Spleen (tissue), 11 donors: ENCODE measurements at regions not wholly inside any gene's neighbourhood (a gene's known extent, or its start where the extent isn't known, plus 50 kb on each side); places are given as distances from the start of the nearest gene placed in this dataset.
"Not testable (repeated sequence)": the region's sequence is repeated elsewhere in the genome, so short reads cannot be mapped to it uniquely, and the experiment has no call there.

ENCODE experiments used
- DNase-seq: peaks from one replicate; pipeline ENCODE4 v3.0.0-alpha.2; 2020
- H3K27ac ChIP-seq, 8 donors: fragments of 200-600 bp; sonication (generic) in 7 of 8; 1 replicate in 4 of 8; 2 replicates in 4 of 8; pipeline versions ENCODE4 v1.5.0 to v1.8.0; 2016 to 2021; ENCODE audit warnings: inconsistent platforms in 4 of 8, mild to moderate bottlenecking in 4 of 8, moderate library complexity in 1 of 8
- H3K27me3 ChIP-seq, 7 donors: fragments of 200-600 bp; sonication (generic) in 6 of 7; replicated peaks in 1 of 7; 1 replicate in 4 of 7; 2 replicates in 3 of 7; pipeline versions ENCODE4 v1.5.0 to v1.8.0; 2016 to 2021; ENCODE audit warnings: inconsistent platforms in 3 of 7, mild to moderate bottlenecking in 1 of 7
- H3K36me3 ChIP-seq, 6 donors: fragments of 200-600 bp; sonication (generic) in 5 of 6; 1 replicate in 4 of 6; 2 replicates in 2 of 6; pipeline versions ENCODE4 v1.5.0 to v1.8.0; 2016 to 2021; ENCODE audit warnings: inconsistent platforms in 2 of 6
- H3K4me1 ChIP-seq, 6 donors: fragments of 200-600 bp; sonication (generic) in 5 of 6; 1 replicate in 3 of 6; 2 replicates in 3 of 6; pipeline versions ENCODE4 v1.5.0 to v1.8.0; 2016 to 2021; ENCODE audit warnings: inconsistent platforms in 3 of 6
- H3K4me3 ChIP-seq, 8 donors: fragments of 200-600 bp; sonication (generic) in 7 of 8; 1 replicate in 4 of 8; 2 replicates in 4 of 8; pipeline versions ENCODE4 v1.5.0 to v1.8.0; 2016 to 2021; ENCODE audit warnings: inconsistent platforms in 4 of 8, mild to moderate bottlenecking in 4 of 8, moderate library complexity in 2 of 8
- H3K9me3 ChIP-seq, 8 donors: fragments of 200-600 bp; sonication (generic) in 7 of 8; 1 replicate in 4 of 8; 2 replicates in 4 of 8; pipeline versions ENCODE4 v1.5.0 to v1.8.0; 2016 to 2021; ENCODE audit warnings: inconsistent platforms in 4 of 8
- CTCF ChIP-seq, 11 experiments: fragments of 200-600 bp in 7 of 11; fragments of 450-650 bp in 4 of 11; sonication (generic) in 4 of 11; IDR thresholded peaks in 8 of 11; conservative IDR thresholded peaks in 3 of 11; 1 replicate in 7 of 11; 2 replicates in 4 of 11; pipeline versions ENCODE4 v1.4.0 to v1.8.0; 2016 to 2021; ENCODE audit warnings: antibody characterized with exemption in 11 of 11, inconsistent platforms in 4 of 11, mild to moderate bottlenecking in 1 of 11
- POLR2A ChIP-seq, 3 donors: fragments of 450-650 bp; IDR thresholded peaks; one replicate each; pipeline ENCODE4 v1.5.1; 2017; ENCODE audit warnings: antibody characterized with exemption in 3 of 3, mild to moderate bottlenecking in 1 of 3
- POLR2AphosphoS5 ChIP-seq, 3 donors: sonication (generic); formaldehyde crosslinking; IDR thresholded peaks; one replicate each; pipeline ENCODE4 v1.5.1; 2017; ENCODE audit warnings: antibody characterized with exemption in 3 of 3
- WGBS, 5 donors: extraction: QIAGEN DNeasy Blood & Tissue Kit in 3 of 5; methylation state at CpG; one replicate each; pipeline versions ENCODE4 v1.1.5 to v1.1.7; 2013 to 2018; 5-methylcytosine and 5-hydroxymethylcytosine counted together
- intact Hi-C: fragments of 100-400 bp; cut with DNase I; formaldehyde crosslinking; loops from one replicate; pipeline ENCODE4 v1.15.0; 2023; ENCODE audit warnings: low total_unique reads
- donor health status: healthy with polysubstance abuse.
- donor health status: DM: no; HTN: no; CAD: no; lungs with moderate emphysema.
- donor health status: DM: no; HTN: no; CAD: no.
- donor health status: Bipolar disorder and iron deficiency.
- donor health status: healthy.
- donor health status: DM: no; HTN: no; CAD: no.
- donor health status: DM: yes; HTN: yes; CAD: no.

DNA sequence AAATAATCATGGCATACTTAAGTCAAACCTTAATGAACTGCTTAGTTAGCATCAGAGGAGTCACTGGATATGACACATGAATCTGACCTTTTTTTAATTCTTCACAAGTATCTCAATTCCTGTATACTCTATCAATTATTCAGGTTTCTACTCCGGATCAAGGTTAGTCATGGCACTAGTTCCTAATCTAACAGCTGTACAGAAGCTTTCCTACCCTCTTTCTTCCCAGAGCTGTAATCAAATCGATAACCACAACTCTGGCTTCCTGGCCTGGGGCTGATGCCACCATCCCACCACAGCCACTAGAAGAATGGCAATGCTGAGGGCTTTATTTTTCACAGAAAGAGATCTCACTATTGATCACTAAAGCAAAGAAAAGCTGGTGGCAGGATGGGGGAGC lies 718.5 kb downstream of the SMARCA1 start:
- H3K9me3 ChIP-seq, result peaks cover 0 to 20% (median 7%) of the 10 kb centered on the region in 8 donors
- no peak for DNase-seq
- H3K4me3 ChIP-seq, result no peak overlapping the region
- H3K4me1 ChIP-seq, result no peaks in the 10 kb centered on the region
- intact Hi-C loops, result no loop called here
- H3K27me3 ChIP-seq, result no peaks in the 10 kb centered on the region
- no peaks in the 10 kb centered on the region for H3K36me3 ChIP-seq
- WGBS, 5 donors, result 62 to 94% (median 79%) methylated on average over 2 of the region's 2 CpGs
- no peak overlapping the region for H3K27ac ChIP-seq
- no peak for TF ChIP-seq CTCF (IDR thresholded peaks at IDR 0.05 in 8 of 11, conservative IDR thresholded peaks at IDR 0.05 in 3 of 11)
- TF ChIP-seq POLR2AphosphoS5 (IDR thresholded peaks at IDR 0.05), result no peak
- no peak for TF ChIP-seq POLR2A (IDR thresholded peaks at IDR 0.05)

DNA sequence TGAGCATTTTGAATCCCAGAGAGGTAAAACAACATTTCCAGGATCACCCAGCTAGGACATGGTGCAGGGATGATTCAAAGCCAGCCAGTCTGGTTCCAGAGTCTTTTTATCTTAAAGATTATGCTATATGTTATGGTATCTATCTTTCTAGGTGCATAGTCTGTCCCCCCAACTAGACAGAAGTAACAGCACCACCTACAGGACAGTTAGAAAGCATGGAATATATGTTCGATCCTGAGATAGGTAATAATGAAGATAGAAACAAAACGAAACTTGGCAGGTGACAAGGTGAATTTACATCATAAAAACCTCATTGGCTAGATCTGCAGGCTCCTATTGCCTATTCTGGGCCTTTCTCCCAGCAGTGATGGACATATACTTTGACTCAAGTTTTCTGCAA lies 723.2 kb downstream of the SMARCA1 start:
- DNase-seq, result no peak
- H3K36me3 ChIP-seq, result no peaks in the 10 kb centered on the region
- peaks cover 0 to 18% (median 0%) of the 10 kb centered on the region in 8 donors for H3K9me3 ChIP-seq
- no peak overlapping the region for H3K27ac ChIP-seq
- H3K27me3 ChIP-seq, result no peaks in the 10 kb centered on the region
- TF ChIP-seq POLR2A (IDR thresholded peaks at IDR 0.05), result no peak
- H3K4me3 ChIP-seq, result no peak overlapping the region
- H3K4me1 ChIP-seq, result no peaks in the 10 kb centered on the region
- intact Hi-C loops, result no loop called here
- WGBS, 5 donors, result 40 to 49% (median 43%) methylated on average over 2 of the region's 2 CpGs

GRCh38 chrX:128783139-128783538 lies 730.9 kb upstream of the ACTRT1 start:
- intact Hi-C loops, H3K4me3 ChIP-seq, DNase-seq, H3K36me3 ChIP-seq, H3K27ac ChIP-seq, H3K4me1 ChIP-seq, H3K9me3 ChIP-seq, H3K27me3 ChIP-seq: not testable (repeated sequence)
- 33 to 64% (median 54%) methylated on average over 3 to 5 of the region's 6 CpGs; no CpG with 5 or more reads in 1 of the 5 donors for WGBS, 5 donors

- Histone ChIP-seq H3K4me3 (no peak overlapping the region), H3K27ac (no peak overlapping the region), H3K27me3 (no peaks in the 10 kb centered on the region), H3K9me3 (peaks cover 0 to 11% (median 0%) of the 10 kb centered on the region in 8 donors), H3K4me1 (no peaks in the 10 kb centered on the region), H3K36me3 (no peaks in the 10 kb centered on the region)
- TF ChIP-seq POLR2A (IDR thresholded peaks at IDR 0.05), result no peak
- TF ChIP-seq POLR2AphosphoS5 (IDR thresholded peaks at IDR 0.05), result no peak
- TF ChIP-seq CTCF (IDR thresholded peaks at IDR 0.05 in 8 of 11, conservative IDR thresholded peaks at IDR 0.05 in 3 of 11), result no peak
- intact Hi-C loops, result no loop called here
- no peak for DNase-seq
- 38 to 86% (median 74%) methylated on average over 1 of the region's 1 CpG; no CpG with 5 or more reads in 1 of the 5 donors for WGBS, 5 donors
Measured at GRCh38 chrX:128781506-128781905, 729.3 kb upstream of the ACTRT1 start.

- 66 to 89% (median 81%) methylated on average over 3 to 5 of the region's 5 CpGs for WGBS, 5 donors
- no peaks in the 10 kb centered on the region for H3K36me3 ChIP-seq
- DNase-seq, result no peak
- no peak for TF ChIP-seq POLR2AphosphoS5 (IDR thresholded peaks at IDR 0.05)
- no peak for TF ChIP-seq CTCF (IDR thresholded peaks at IDR 0.05 in 8 of 11, conservative IDR thresholded peaks at IDR 0.05 in 3 of 11)
- no peak for TF ChIP-seq POLR2A (IDR thresholded peaks at IDR 0.05)
- no peaks in the 10 kb centered on the region for H3K4me1 ChIP-seq
- no peaks in the 10 kb centered on the region for H3K27me3 ChIP-seq
- intact Hi-C loops, result no loop called here
- no peak overlapping the region for H3K27ac ChIP-seq
- H3K4me3 ChIP-seq, result no peak overlapping the region
- peaks cover 0 to 12% (median 1%) of the 10 kb centered on the region in 8 donors for H3K9me3 ChIP-seq
Measured at GRCh38 chrX:128780934-128781333, 728.7 kb upstream of the ACTRT1 start.
